K562 (cell line): ENCODE measurements at regions not wholly inside any gene's neighbourhood (a gene's known extent, or its start where the extent isn't known, plus 50 kb on each side); places are given as distances from the start of the nearest gene placed in this dataset.

ENCODE experiments used
- BRF2 ChIP-seq: IDR thresholded peaks from 3 replicates; pipeline ENCODE4 v1.6.1; 2011; ENCODE audit warnings: borderline replicate concordance, mild to moderate bottlenecking; ENCODE audit not compliant: insufficient read length, insufficient read depth
- CBX3 ChIP-seq, 2 experiments: IDR thresholded peaks; 1 replicate in 1 of 2; 2 replicates in 1 of 2; pipeline ENCODE4 v1.6.1; 2012; ENCODE audit warnings: inconsistent platforms in 2 of 2, low read length in 2 of 2, borderline replicate concordance in 1 of 2, control low read depth in 1 of 2
- CREB1 ChIP-seq, 2 experiments: sonication (generic) in 1 of 2; formaldehyde crosslinking in 1 of 2; IDR thresholded peaks; 2 replicates each; pipeline versions ENCODE4 v1.6.1 to v1.8.0; 2012 to 2022; ENCODE audit warnings: inconsistent platforms in 1 of 2, mild to moderate bottlenecking in 1 of 2, missing genetic modification reagents in 1 of 2, moderate library complexity in 1 of 2
- ESRRA ChIP-seq: fragments of 450-650 bp; IDR thresholded peaks from 2 replicates; pipeline ENCODE4 v1.6.1; 2014; ENCODE audit warnings: low read depth, mild to moderate bottlenecking, moderate library complexity, borderline replicate concordance
- HBP1 ChIP-seq: fragments of 450-650 bp; formaldehyde crosslinking; IDR thresholded peaks from 2 replicates; pipeline ENCODE4 v1.4.0; 2022; ENCODE audit warnings: missing genetic modification characterization
- HDGF ChIP-seq: fragments of 450-650 bp; IDR thresholded peaks from 2 replicates; pipeline ENCODE4 v1.6.1; 2016
- IFI16 ChIP-seq: fragments of 250-450 bp; sonication (Bioruptor Pico); IDR thresholded peaks from 2 replicates; pipeline ENCODE4 v2.1.2; 2022; ENCODE audit warnings: mild to moderate bottlenecking, inconsistent platforms
- KAT7 ChIP-seq: sonication (generic); formaldehyde crosslinking; IDR thresholded peaks from 2 replicates; pipeline ENCODE4 v1.8.0; 2022; ENCODE audit warnings: missing genetic modification reagents, mild to moderate bottlenecking, borderline replicate concordance
- MAX ChIP-seq: sonication (generic); formaldehyde crosslinking; IDR thresholded peaks from 2 replicates; pipeline ENCODE4 v1.9.0; 2022; ENCODE audit warnings: mild to moderate bottlenecking, missing genetic modification reagents
- POLR2A ChIP-seq: fragments of 450-650 bp; conservative IDR thresholded peaks from 2 replicates; pipeline ENCODE4 v1.6.1; 2016
- PRDM10 ChIP-seq: fragments of 450-650 bp; IDR thresholded peaks from 2 replicates; pipeline ENCODE4 v1.6.1; 2018; ENCODE audit not compliant: partially characterized antibody
- PRMT5 ChIP-seq: sonication (generic); formaldehyde crosslinking; IDR thresholded peaks from 2 replicates; pipeline ENCODE4 v1.5.0; 2020; ENCODE audit warnings: missing genetic modification reagents
- STAT5A ChIP-seq: IDR thresholded peaks from 2 replicates; pipeline ENCODE4 v1.6.1; 2012; ENCODE audit warnings: low read length, inconsistent platforms, borderline replicate concordance
- THRA ChIP-seq: fragments of 450-650 bp; IDR thresholded peaks from 2 replicates; pipeline ENCODE4 v1.6.1; 2017; ENCODE audit warnings: mild to moderate bottlenecking, moderate library complexity
- ZNF121 ChIP-seq: sonication (generic); formaldehyde crosslinking; conservative IDR thresholded peaks from 2 replicates; pipeline ENCODE4 v1.8.0; 2022; ENCODE audit warnings: missing genetic modification reagents
- ZNF551 ChIP-seq: fragments of 250-450 bp; sonication (Bioruptor Pico); IDR thresholded peaks from 2 replicates; pipeline ENCODE4 v1.5.0; 2021; ENCODE audit warnings: mild to moderate bottlenecking, moderate library complexity
- ZNF584 ChIP-seq: fragments of 200-800 bp; sonication (Bioruptor generic); IDR thresholded peaks from 2 replicates; pipeline ENCODE4 v1.6.1; 2016; ENCODE audit warnings: low read depth, mild to moderate bottlenecking, missing genetic modification characterization, missing compliant biosample characterization
- ZNF639 ChIP-seq, 2 experiments: fragments of 200-800 bp in 1 of 2; sonication (Bioruptor generic) in 1 of 2; sonication (generic) in 1 of 2; formaldehyde crosslinking in 1 of 2; IDR thresholded peaks in 1 of 2; conservative IDR thresholded peaks in 1 of 2; 2 replicates each; pipeline versions ENCODE4 v1.5.0 to v1.6.1; 2016 to 2020; ENCODE audit warnings: missing compliant biosample characterization in 1 of 2, missing genetic modification characterization in 1 of 2, missing genetic modification reagents in 1 of 2

GRCh38 chr3:115239717-115240116 is 92.6 kb upstream of the ZBTB20 start (continued):
- TF ChIP-seq PRDM10 (no peak), ZNF584 (CRISPR knock-in tag) (no peak), STAT5A (no peak), IFI16 (CRISPR knock-in tag) (no peak), CBX3 (IDR thresholded peaks at IDR 0.05; ENCODE audit: borderline replicate concordance in 1 of 2, low read length in 2 of 2) (no peak), BRF2 (no peak), CREB1 (IDR thresholded peaks at IDR 0.05) (no peak), CREB1 (CRISPR knock-in tag; IDR thresholded peaks at IDR 0.05) (no peak), ZNF121 (CRISPR knock-in tag) (no peak), HBP1 (CRISPR knock-in tag) (no peak), ZNF639 (CRISPR knock-in tag; conservative IDR thresholded peaks at IDR 0.05 in 1 of 2, IDR thresholded peaks at IDR 0.05 in 1 of 2) (no peak), KAT7 (CRISPR knock-in tag) (no peak), POLR2A (no peak), ZNF551 (CRISPR knock-in tag) (no peak), THRA (no peak), HDGF (no peak), PRMT5 (CRISPR knock-in tag) (no peak), ESRRA (no peak), MAX (no peak)
